Stomach (tissue), 8 donors: ENCODE measurements at regions not wholly inside any gene's neighbourhood (a gene's known extent, or its start where the extent isn't known, plus 50 kb on each side); places are given as distances from the start of the nearest gene placed in this dataset.

Experiments
- DNase-seq, 2 donors: peaks; one replicate each; pipeline versions ENCODE4 v3.0.0 to v3.0.0-alpha.2; 2013 to 2019
- H3K27ac ChIP-seq, 5 donors: fragments of 200-600 bp in 4 of 5; sonication (generic) in 4 of 5; one replicate each; pipeline ENCODE4 v1.5.1; 2013 to 2019; ENCODE audit warnings: mild to moderate bottlenecking in 1 of 5, moderate library complexity in 1 of 5
- H3K27me3 ChIP-seq, 3 donors: fragments of 200-600 bp; sonication (generic); one replicate each; pipeline ENCODE4 v1.5.1; 2017 to 2019; ENCODE audit warnings: mixed run types in 1 of 3
- H3K36me3 ChIP-seq, 4 donors: fragments of 200-600 bp; sonication (generic); 1 replicate in 3 of 4; 2 replicates in 1 of 4; pipeline ENCODE4 v1.5.1; 2016 to 2019
- H3K4me1 ChIP-seq, 4 donors: fragments of 200-600 bp; sonication (generic); one replicate each; pipeline ENCODE4 v1.5.1; 2016 to 2019
- H3K4me3 ChIP-seq, 4 donors: fragments of 200-600 bp; sonication (generic) in 3 of 4; one replicate each; pipeline ENCODE4 v1.5.1; 2016 to 2019; ENCODE audit warnings: mild to moderate bottlenecking in 1 of 4
- H3K9me3 ChIP-seq, 4 donors: fragments of 200-600 bp; sonication (generic); one replicate each; pipeline ENCODE4 v1.5.1; 2016 to 2019
- CTCF ChIP-seq, 7 experiments: fragments of 450-650 bp in 4 of 7; fragments of 200-600 bp in 3 of 7; sonication (generic) in 3 of 7; IDR thresholded peaks; one replicate each; pipeline ENCODE4 v1.5.1; 2016 to 2019; ENCODE audit warnings: antibody characterized with exemption in 7 of 7, control low read depth in 2 of 7, mild to moderate bottlenecking in 1 of 7
- EP300 ChIP-seq: sonication (generic); formaldehyde crosslinking; IDR thresholded peaks from one replicate; pipeline ENCODE4 v1.6.1; 2017; ENCODE audit warnings: antibody characterized with exemption
- POLR2A ChIP-seq, 4 donors: fragments of 450-650 bp; IDR thresholded peaks; one replicate each; pipeline ENCODE4 v1.6.1; 2016; ENCODE audit warnings: antibody characterized with exemption in 4 of 4, control low read depth in 2 of 4, mild to moderate bottlenecking in 1 of 4, moderate library complexity in 1 of 4
- POLR2AphosphoS5 ChIP-seq, 3 donors: sonication (generic); formaldehyde crosslinking; IDR thresholded peaks; one replicate each; pipeline ENCODE4 v1.6.1; 2016; ENCODE audit warnings: antibody characterized with exemption in 3 of 3
- WGBS, 5 donors: extraction: QIAGEN DNeasy Blood & Tissue Kit in 3 of 5; methylation state at CpG; one replicate each; pipeline versions ENCODE4 v1.1.5 to v1.1.7; 2013 to 2018; 5-methylcytosine and 5-hydroxymethylcytosine counted together
- intact Hi-C: fragments of 100-400 bp; cut with DNase I; formaldehyde crosslinking; loops from one replicate; pipeline ENCODE4 v1.15.1; 2023; ENCODE audit warnings: low total_unique reads
- donor health status: healthy with polysubstance abuse.
- donor health status: Bipolar disorder and iron deficiency.
- donor health status: healthy.

GRCh38 chr5:165459232-165459631, 1953.8 kb downstream of the MAT2B start:
- H3K27ac ChIP-seq: no peak overlapping the region
- intact Hi-C loops: no loop called here
- no peak overlapping the region for H3K4me3 ChIP-seq
- H3K4me1 ChIP-seq: no peaks in the 10 kb centered on the region
- H3K36me3 ChIP-seq: no peaks in the 10 kb centered on the region
- no peak for DNase-seq
- no peaks in the 10 kb centered on the region for H3K9me3 ChIP-seq
- no peaks in the 10 kb centered on the region for H3K27me3 ChIP-seq
- TF ChIP-seq POLR2AphosphoS5 (IDR thresholded peaks at IDR 0.05): no peak
- no peak for TF ChIP-seq EP300
- TF ChIP-seq CTCF (IDR thresholded peaks at IDR 0.05): no peak
- TF ChIP-seq POLR2A (IDR thresholded peaks at IDR 0.05): no peak

GRCh38 chr5:165460911-165461310, 1955.5 kb downstream of the MAT2B start:
- H3K4me3 ChIP-seq: no peak overlapping the region
- H3K4me1 ChIP-seq: no peaks in the 10 kb centered on the region
- no peak for DNase-seq
- WGBS, 5 donors: 60 to 72% (median 69%) methylated on average over 4 of the region's 4 CpGs
- H3K9me3 ChIP-seq: no peaks in the 10 kb centered on the region
- H3K27ac ChIP-seq: no peak overlapping the region
- TF ChIP-seq EP300 (no peak), POLR2AphosphoS5 (IDR thresholded peaks at IDR 0.05) (no peak), CTCF (IDR thresholded peaks at IDR 0.05) (no peak), POLR2A (IDR thresholded peaks at IDR 0.05) (no peak)
- H3K36me3 ChIP-seq: no peaks in the 10 kb centered on the region
- intact Hi-C loops: no loop called here
- H3K27me3 ChIP-seq: no peaks in the 10 kb centered on the region

GRCh38 chr5:165477546-165477945, 1972.1 kb downstream of the MAT2B start:
- H3K4me3 ChIP-seq: no peak overlapping the region
- no peaks in the 10 kb centered on the region for H3K9me3 ChIP-seq
- WGBS, 5 donors: 67 to 86% (median 84%) methylated on average over 3 of the region's 3 CpGs
- H3K36me3 ChIP-seq: no peaks in the 10 kb centered on the region
- no peaks in the 10 kb centered on the region for H3K4me1 ChIP-seq
- intact Hi-C loops: no loop called here
- H3K27me3 ChIP-seq: no peaks in the 10 kb centered on the region
- TF ChIP-seq POLR2A (IDR thresholded peaks at IDR 0.05) (no peak), POLR2AphosphoS5 (IDR thresholded peaks at IDR 0.05) (no peak), CTCF (IDR thresholded peaks at IDR 0.05) (no peak), EP300 (no peak)
- DNase-seq: peak in 1 of 2 donors; percentile 39
- H3K27ac ChIP-seq: no peak overlapping the region

- intact Hi-C loops: no loop called here
- no peak overlapping the region for H3K4me3 ChIP-seq
- TF ChIP-seq POLR2AphosphoS5 (IDR thresholded peaks at IDR 0.05) (no peak), EP300 (no peak), CTCF (IDR thresholded peaks at IDR 0.05) (no peak), POLR2A (IDR thresholded peaks at IDR 0.05) (no peak)
Observed at GRCh38 chr5:165495829-165496380, 1990.5 kb downstream of the MAT2B start.

More at GRCh38 chr5:165495829-165496380, 1990.5 kb downstream of the MAT2B start:
- Histone ChIP-seq H3K4me1 (no peaks in the 10 kb centered on the region), H3K9me3 (no peaks in the 10 kb centered on the region), H3K36me3 (no peaks in the 10 kb centered on the region), H3K27ac (no peak overlapping the region), H3K27me3 (no peaks in the 10 kb centered on the region)
- WGBS, 5 donors: 11 to 26% (median 15%) methylated on average over 5 of the region's 5 CpGs
- peak in 1 of 2 donors; percentile 9 for DNase-seq
